GM12892 (cell line): ENCODE measurements at regions not wholly inside any gene's neighbourhood (a gene's known extent, or its start where the extent isn't known, plus 50 kb on each side); places are given as distances from the start of the nearest gene placed in this dataset.

ENCODE experiments used
- DNase-seq: peaks from one replicate; pipeline ENCODE4 v3.0.0; 2011; ENCODE audit not compliant: insufficient read length
- FAIRE-seq: peaks from 2 replicates; lab custom pipeline; 2011; peaks lifted over from hg19 to GRCh38; lab: Jason Lieb, UNC
- POLR2A ChIP-seq: IDR thresholded peaks from 2 replicates; pipeline ENCODE4 v1.6.1; 2011; ENCODE audit warnings: low read depth, low read length, control low read depth
- POLR2AphosphoS5 ChIP-seq: IDR thresholded peaks from 2 replicates; pipeline ENCODE4 v1.6.1; 2011; ENCODE audit warnings: low read depth, low read length, control low read depth
- TAF1 ChIP-seq: IDR thresholded peaks from 2 replicates; pipeline ENCODE4 v1.6.1; 2011; ENCODE audit warnings: low read depth, mild to moderate bottlenecking, control low read depth, low read length, borderline replicate concordance

DNA sequence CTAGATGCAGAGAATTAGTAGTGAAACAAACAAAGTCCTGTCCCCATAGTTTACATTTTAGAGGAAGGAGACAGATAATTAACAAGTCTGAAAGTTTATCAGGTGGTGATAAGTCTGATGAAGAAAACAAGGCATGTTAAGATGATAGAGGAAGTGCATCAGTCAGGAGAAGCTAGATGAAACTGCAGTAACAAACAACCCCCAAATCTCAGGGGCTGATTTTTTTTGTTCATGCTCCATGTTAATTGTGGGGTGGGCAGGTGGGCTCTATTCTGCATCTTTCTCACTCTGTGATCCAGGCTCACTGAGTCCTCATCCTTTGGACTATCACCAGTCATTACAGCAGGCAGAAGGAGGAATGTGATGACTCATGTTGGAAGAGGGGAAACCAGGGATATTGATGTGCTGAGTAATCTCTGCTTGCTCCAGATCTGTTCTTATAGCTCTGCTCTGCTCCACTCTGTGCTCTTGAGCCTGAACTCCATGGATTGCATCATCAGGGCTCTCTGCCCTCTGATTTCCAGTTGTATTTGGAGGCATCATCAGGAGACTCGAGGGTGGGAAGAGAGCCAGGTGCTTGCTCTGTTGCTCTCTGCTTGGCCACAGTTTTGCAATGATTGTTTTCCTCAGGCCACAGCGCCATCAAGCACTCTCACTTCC lies 166.9 kb downstream of the IER5 start:
- FAIRE-seq (no peak), DNase-seq (no peak)
- TF ChIP-seq POLR2A (no peak), POLR2AphosphoS5 (no peak), TAF1 (no peak)

DNA sequence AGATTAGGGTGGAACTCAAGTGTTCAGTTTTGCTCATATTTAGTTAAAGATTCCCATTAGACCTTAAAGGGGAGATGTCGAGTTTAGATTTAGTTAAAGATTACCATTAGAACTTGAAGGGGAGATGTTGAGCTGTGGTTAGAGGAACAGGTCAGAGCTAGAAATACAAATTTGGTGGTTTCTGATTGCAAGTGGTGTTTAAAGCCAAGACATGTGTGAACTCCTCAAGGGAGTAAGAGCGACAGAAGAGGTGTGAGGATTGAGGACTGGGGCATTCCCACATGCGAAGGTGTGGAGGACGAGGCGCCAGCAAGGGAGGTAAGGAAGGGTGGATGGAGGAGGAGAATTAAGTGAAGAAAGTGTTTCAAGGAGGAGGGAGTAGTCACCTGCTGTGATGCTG lies 168.6 kb downstream of the IER5 start:
- DNase-seq (no peak), FAIRE-seq (no peak)
- TF ChIP-seq POLR2A: no peak
- TF ChIP-seq POLR2AphosphoS5: no peak
- no peak for TF ChIP-seq TAF1

DNA sequence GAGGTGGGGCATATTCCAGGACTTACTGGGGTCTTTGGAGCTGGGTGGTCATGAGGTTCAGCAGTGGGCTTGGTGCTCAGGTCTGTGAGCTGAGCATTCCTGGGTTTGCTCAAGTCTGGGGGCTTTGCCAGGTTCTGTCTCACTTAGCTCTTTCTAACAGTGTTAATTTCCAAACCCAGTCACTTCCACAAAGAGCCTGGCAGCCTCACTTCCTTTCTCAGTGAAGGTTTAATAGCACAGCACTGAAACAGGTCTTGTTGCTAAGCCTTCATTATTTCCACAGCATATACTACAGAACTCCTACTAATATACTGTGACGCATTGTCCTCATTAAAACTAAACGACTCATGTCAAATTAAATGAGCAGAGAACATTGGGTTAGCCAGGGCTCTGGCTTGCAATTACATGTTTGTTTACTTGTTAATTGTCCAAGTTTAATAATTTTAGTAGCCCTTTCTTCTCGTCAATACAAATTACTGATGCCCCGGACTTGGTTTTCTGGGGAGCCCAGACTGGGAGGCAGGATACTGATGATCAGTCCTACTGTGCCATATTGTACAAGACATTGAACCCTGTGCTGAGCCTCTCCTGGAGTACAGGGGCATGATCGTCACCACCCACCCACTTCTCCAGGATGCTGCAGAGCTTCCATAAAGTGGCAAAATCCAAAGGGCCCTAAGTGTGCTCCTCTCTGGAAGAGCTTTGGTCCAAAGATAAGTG lies 170.7 kb downstream of the IER5 start:
- DNase-seq: no peak
- TF ChIP-seq POLR2AphosphoS5: no peak
- no peak for TF ChIP-seq TAF1
- no peak for TF ChIP-seq POLR2A
- no peak for FAIRE-seq

GRCh38 chr1:181260271-181260670 lies 171.8 kb downstream of the IER5 start:
- DNase-seq: no peak
- TF ChIP-seq POLR2A (no peak), POLR2AphosphoS5 (no peak), TAF1 (no peak)

DNA sequence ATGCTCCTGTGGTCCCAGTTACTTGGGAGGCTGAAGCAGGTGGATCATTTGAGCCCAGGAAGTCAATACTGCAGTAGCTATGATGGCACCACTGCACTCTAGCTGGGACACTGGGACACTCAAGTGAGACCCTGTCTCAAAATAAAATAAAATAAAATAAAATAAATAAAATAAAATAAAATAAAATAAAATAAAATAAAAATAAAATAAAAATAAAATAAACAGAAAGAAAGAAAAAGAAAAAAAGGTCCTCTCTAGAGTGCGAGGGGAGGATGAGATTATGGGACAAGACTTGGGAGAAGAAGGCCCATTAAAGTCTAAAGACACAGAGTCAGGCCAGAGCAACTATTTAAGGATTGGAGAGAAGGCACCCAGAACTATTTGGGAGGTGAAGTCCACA lies 172.5 kb downstream of the IER5 start:
- TF ChIP-seq POLR2A (no peak), TAF1 (no peak), POLR2AphosphoS5 (no peak)
- FAIRE-seq (no peak), DNase-seq (no peak)

More at GRCh38 chr1:181260271-181260670, 171.8 kb downstream of the IER5 start:
- FAIRE-seq: no peak

DNA sequence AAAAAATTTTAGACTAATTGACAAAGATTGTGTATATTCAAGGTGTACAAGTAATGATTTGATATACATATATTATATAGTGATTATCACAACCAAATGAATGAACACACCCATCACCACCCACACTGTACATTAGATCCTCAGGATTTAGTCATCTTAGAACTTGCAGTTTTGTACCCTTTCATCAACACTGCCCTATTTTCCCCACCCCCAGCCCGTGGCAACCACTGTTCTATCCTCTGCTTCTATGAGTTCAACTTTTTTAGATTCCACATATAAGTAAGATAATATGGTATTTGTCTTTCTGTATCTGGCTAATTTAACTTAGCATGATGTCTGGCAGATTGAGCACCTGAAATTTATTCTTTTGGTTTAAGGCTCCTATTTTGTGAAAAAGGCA lies 173.6 kb downstream of the IER5 start:
- DNase-seq (no peak), FAIRE-seq (no peak)
- TF ChIP-seq POLR2A (no peak), TAF1 (no peak), POLR2AphosphoS5 (no peak)

GRCh38 chr1:181263444-181263843 lies 174.9 kb downstream of the IER5 start:
- FAIRE-seq (no peak), DNase-seq (no peak)
- TF ChIP-seq POLR2AphosphoS5: no peak

GRCh38 chr1:181264821-181265220 lies 176.3 kb downstream of the IER5 start:
- FAIRE-seq (no peak), DNase-seq (no peak)
- TF ChIP-seq POLR2A (no peak), POLR2AphosphoS5 (no peak), TAF1 (no peak)

DNA sequence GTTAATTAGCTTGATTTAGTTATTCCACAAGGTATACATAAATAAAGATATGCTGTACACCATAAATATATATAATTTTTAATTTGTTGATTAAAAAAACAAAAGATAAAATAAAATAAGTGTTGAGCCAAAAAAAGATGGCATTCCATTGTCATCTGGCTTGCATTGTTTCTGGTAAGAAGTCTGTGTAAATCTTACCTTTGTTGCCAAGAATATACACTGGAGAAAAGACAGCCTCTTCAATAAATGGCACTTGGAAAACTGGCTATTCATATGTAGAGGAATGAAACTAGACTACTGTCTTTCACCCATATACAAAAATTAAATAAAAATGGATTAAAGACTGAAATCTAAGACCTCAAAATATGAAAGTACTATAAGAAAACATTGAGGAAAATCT lies 196.5 kb downstream of the IER5 start:
- DNase-seq: no peak
- FAIRE-seq: no peak
- TF ChIP-seq TAF1: no peak
- TF ChIP-seq POLR2AphosphoS5: no peak
- TF ChIP-seq POLR2A: no peak

GRCh38 chr1:181295217-181295616 lies 188.1 kb upstream of the CACNA1E start:
- no peak for DNase-seq
- no peak for FAIRE-seq
- TF ChIP-seq POLR2AphosphoS5: no peak
- no peak for TF ChIP-seq TAF1
- TF ChIP-seq POLR2A: no peak

- DNase-seq (no peak), FAIRE-seq (no peak)
- TF ChIP-seq TAF1 (no peak), POLR2A (no peak), POLR2AphosphoS5 (no peak)
These were observed 187.1 kb upstream of the CACNA1E start for GRCh38 chr1:181296180-181296579.

DNA sequence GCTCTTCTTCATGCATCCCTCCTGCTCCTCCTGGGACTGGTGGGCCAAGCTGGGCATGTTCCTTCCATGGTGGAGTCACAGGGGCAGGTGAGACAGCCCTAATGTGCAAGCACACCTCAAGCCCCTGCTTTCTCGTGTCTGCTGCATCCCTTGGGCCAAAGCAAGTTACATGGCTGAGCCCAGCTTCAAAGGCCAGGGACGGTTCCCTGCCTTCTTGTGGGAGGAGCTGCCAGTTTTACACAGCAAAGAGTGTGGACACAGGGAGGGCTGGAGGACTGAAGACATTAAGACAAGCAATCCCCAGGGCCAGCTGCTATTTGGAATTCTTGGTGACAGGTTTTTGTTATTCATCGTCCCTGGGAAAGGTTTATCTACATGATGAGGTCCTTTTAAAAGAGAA lies 175.2 kb upstream of the CACNA1E start:
- no peak for FAIRE-seq
- TF ChIP-seq POLR2AphosphoS5 (no peak), TAF1 (no peak), POLR2A (no peak)
- DNase-seq: no peak

GRCh38 chr1:181310560-181310959 lies 172.8 kb upstream of the CACNA1E start:
- TF ChIP-seq TAF1 (no peak), POLR2AphosphoS5 (no peak), POLR2A (no peak)
- DNase-seq: no peak
- FAIRE-seq: no peak

DNA sequence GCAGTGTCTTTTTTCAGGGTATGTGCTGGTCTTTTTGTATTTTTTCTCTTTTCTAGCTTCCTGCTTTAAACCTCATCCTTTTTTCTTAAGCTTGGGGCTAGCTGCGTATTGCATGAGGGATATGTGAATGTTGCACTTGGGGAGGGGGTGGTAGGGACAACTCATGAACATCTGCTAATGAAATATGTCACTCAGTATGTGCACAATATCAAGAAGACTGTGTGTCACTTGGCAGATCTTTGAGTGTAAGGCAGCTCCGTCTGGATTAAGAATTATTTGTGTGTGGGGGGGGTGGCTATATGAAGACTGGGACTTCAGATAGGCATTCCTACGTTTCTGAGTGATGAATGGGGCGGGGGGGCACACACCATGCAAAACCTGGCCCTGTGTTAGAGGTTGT lies 170.4 kb upstream of the CACNA1E start:
- TF ChIP-seq TAF1 (no peak), POLR2AphosphoS5 (no peak), POLR2A (no peak)
- FAIRE-seq (no peak), DNase-seq (no peak)
